ENCODE measurements at regions not wholly inside any gene's neighbourhood (a gene's known extent, or its start where the extent isn't known, plus 50 kb on each side); places are given as distances from the start of the nearest gene placed in this dataset.

- Histone ChIP-seq H3K79me2 (ENCODE audit: control insufficient read depth, insufficient read depth, low read length) (no peaks in the 10 kb centered on the region), H3K9me1 (ENCODE audit: control insufficient read depth, extremely low read depth, insufficient read depth, low read length) (no peaks in the 10 kb centered on the region), H3K9ac (ENCODE audit: control insufficient read depth, extremely low read depth, insufficient read depth, low read length) (no peak overlapping the region), H4K20me1 (ENCODE audit: control insufficient read depth, extremely low read depth, insufficient read depth, low read length) (no peaks in the 10 kb centered on the region), H3K9me3 (ENCODE audit: control insufficient read depth, low read depth, low read length) (no peaks in the 10 kb centered on the region), H3K4me1 (ENCODE audit: control insufficient read depth, extremely low read depth, insufficient read depth, low read length) (peaks cover 23% of the 10 kb centered on the region), H2AFZ (ENCODE audit: control insufficient read depth, low read length) (no peak overlapping the region), H3K4me2 (ENCODE audit: control insufficient read depth, extremely low read depth, insufficient read depth, low read depth, low read length) (no peak overlapping the region), H3K4me3 (ENCODE audit: control insufficient read depth in 2 of 3, extremely low read depth in 1 of 3, insufficient read depth in 2 of 3, low read depth in 1 of 3, low read length in 3 of 3) (no peak overlapping the region), H3K27ac (ENCODE audit: control insufficient read depth, insufficient read depth, low read length) (no peak overlapping the region), H3K36me3 (ENCODE audit: control insufficient read depth in 2 of 2, extremely low read depth in 1 of 2, insufficient read depth in 2 of 2, low read length in 2 of 2) (no peaks in the 10 kb centered on the region), H3K27me3 (ENCODE audit: control insufficient read depth, extremely low read depth, insufficient read depth, low read length) (no peaks in the 10 kb centered on the region)
- FAIRE-seq (no peak), DNase-seq (ENCODE audit: low read depth, low spot score) (no peak)
- dilution Hi-C loops (cut with MboI; ENCODE audit: extremely low pct_ligation_motif_present, low sequenced_read_pairs) = no loop called here
- TF ChIP-seq EZH2 (IDR thresholded peaks at IDR 0.05; ENCODE audit: low read length) (no peak), CTCF (optimal IDR thresholded peaks at IDR 0.05 in 1 of 3, IDR thresholded peaks at IDR 0.05 in 1 of 3, conservative IDR thresholded peaks at IDR 0.05 in 1 of 3; ENCODE audit: extremely low read depth in 1 of 3, insufficient read depth in 2 of 3, low read length in 3 of 3) (no peak)
These were observed 280.3 kb upstream of the TNC start for GRCh38 chr9:115398313-115398650.

DNA sequence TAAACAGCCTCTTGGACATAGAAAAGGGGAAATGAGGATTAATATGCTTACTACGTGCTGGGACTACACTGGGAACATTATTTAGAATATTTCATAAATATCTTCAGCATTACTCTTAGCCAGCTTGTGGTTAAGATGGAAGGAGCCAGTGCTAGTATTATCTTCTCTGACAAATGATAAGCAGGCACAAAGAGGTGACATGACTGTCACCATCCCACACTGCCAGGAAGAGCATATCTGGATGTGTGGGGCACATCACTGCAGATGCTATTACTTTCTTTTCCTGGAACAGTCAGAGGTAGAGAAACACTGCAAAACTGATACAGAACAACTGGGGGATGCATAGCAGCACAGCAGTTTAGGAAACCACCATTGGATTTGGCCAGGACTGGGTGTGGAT, 281.0 kb upstream of the TNC start:
- Histone ChIP-seq H3K4me3 (ENCODE audit: control insufficient read depth in 2 of 3, extremely low read depth in 1 of 3, insufficient read depth in 2 of 3, low read depth in 1 of 3, low read length in 3 of 3) (no peak overlapping the region), H3K79me2 (ENCODE audit: control insufficient read depth, insufficient read depth, low read length) (no peaks in the 10 kb centered on the region), H3K9me1 (ENCODE audit: control insufficient read depth, extremely low read depth, insufficient read depth, low read length) (no peaks in the 10 kb centered on the region), H3K36me3 (ENCODE audit: control insufficient read depth in 2 of 2, extremely low read depth in 1 of 2, insufficient read depth in 2 of 2, low read length in 2 of 2) (no peaks in the 10 kb centered on the region), H3K4me2 (ENCODE audit: control insufficient read depth, extremely low read depth, insufficient read depth, low read depth, low read length) (no peak overlapping the region), H3K9ac (ENCODE audit: control insufficient read depth, extremely low read depth, insufficient read depth, low read length) (no peak overlapping the region), H3K27me3 (ENCODE audit: control insufficient read depth, extremely low read depth, insufficient read depth, low read length) (no peaks in the 10 kb centered on the region), H3K9me3 (ENCODE audit: control insufficient read depth, low read depth, low read length) (no peaks in the 10 kb centered on the region), H4K20me1 (ENCODE audit: control insufficient read depth, extremely low read depth, insufficient read depth, low read length) (no peaks in the 10 kb centered on the region), H3K4me1 (ENCODE audit: control insufficient read depth, extremely low read depth, insufficient read depth, low read length) (peaks cover 23% of the 10 kb centered on the region), H3K27ac (ENCODE audit: control insufficient read depth, insufficient read depth, low read length) (no peak overlapping the region), H2AFZ (ENCODE audit: control insufficient read depth, low read length) (no peak overlapping the region)
- dilution Hi-C loops (cut with MboI; ENCODE audit: extremely low pct_ligation_motif_present, low sequenced_read_pairs) = no loop called here
- FAIRE-seq = no peak
- no peak for DNase-seq (ENCODE audit: low read depth, low spot score)
- TF ChIP-seq CTCF (optimal IDR thresholded peaks at IDR 0.05 in 1 of 3, IDR thresholded peaks at IDR 0.05 in 1 of 3, conservative IDR thresholded peaks at IDR 0.05 in 1 of 3; ENCODE audit: extremely low read depth in 1 of 3, insufficient read depth in 2 of 3, low read length in 3 of 3) (no peak), EZH2 (IDR thresholded peaks at IDR 0.05; ENCODE audit: low read length) (no peak)
